GM20431 (cell line): ENCODE measurements at regions not wholly inside any gene's neighbourhood (a gene's known extent, or its start where the extent isn't known, plus 50 kb on each side); places are given as distances from the start of the nearest gene placed in this dataset.
"Not testable (repeated sequence)": the region's sequence is repeated elsewhere in the genome, so short reads cannot be mapped to it uniquely, and the experiment has no call there.

ENCODE experiments used
- in situ Hi-C: fragments of 300-500 bp; cut with MseI, MboI; formaldehyde crosslinking; loops from one replicate; pipeline ENCODE4 v1.15.0; 2020; ENCODE audit warnings: low sequenced_read_pairs; ENCODE audit not compliant: unreplicated experiment

- in situ Hi-C loops: no loop called here
These were observed 386.7 kb downstream of the TECRL start for GRCh38 chr4:64022560-64022959.

DNA sequence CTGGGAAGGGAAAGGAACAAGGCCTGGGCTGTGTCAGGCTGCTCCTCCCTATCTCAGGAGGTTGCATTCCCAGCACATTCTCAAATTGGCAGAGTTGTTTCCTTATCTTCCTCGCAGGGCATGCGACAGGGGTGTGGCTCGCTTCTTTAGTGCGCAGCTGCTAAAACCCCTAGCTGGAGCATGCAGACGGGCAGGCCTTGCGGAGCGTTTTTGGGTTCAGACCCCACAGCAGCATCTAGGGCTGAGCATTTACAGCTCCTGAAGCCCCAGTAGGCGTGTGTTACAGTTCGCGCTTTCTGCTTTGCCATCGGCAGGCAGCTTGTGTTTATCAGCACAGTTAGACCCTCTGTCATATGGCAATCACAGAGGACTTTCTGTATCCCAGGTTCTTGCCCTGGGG lies 392.4 kb downstream of the TECRL start:
- in situ Hi-C loops: no loop called here

GRCh38 chr4:64014647-64015046 lies 394.6 kb downstream of the TECRL start:
- in situ Hi-C loops: no loop called here

- in situ Hi-C loops: no loop called here
These were observed 407.9 kb downstream of the TECRL start for GRCh38 chr4:64001229-64001898.

GRCh38 chr4:64000241-64000640 lies 409.0 kb downstream of the TECRL start:
- in situ Hi-C loops: no loop called here

DNA sequence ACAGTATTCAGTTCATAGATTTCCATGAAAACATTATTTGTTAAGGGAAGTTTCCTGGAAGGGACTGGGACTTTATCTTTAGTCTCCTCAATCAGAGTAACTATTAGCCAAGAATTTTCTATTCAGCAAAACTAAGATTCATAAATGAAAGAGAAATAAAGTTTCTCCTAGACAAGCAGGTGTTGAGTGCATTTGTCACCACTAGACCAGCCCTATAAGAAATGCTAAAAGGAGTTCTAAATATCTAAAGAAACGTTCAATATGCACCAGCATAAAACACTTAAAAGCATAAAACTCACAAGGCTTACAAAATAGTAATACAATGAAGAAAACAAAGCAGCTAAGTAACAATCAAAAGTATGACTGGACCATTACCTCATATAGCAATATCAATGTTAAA lies 423.0 kb downstream of the TECRL start:
- in situ Hi-C loops: no loop called here

DNA sequence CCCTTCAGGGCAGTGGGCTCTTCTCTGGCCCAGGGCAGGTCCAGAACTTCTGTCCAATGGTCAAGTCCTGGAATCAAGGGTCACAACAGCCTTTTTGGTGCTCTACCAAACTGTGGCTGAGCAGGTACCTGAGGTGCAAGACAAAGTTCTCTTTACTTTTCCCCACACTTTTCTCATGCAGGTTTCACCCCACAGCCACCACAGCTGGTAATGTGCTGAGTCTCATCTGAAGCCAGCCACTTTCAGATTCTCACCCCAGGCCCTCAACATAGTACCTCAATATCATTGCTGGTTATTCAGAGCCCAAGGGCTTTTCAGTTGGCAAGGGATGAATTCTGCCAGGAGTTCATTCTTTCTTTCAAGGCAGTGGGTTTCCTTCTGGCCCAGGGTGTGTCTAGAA lies 426.0 kb downstream of the TECRL start:
- in situ Hi-C loops: no loop called here

DNA sequence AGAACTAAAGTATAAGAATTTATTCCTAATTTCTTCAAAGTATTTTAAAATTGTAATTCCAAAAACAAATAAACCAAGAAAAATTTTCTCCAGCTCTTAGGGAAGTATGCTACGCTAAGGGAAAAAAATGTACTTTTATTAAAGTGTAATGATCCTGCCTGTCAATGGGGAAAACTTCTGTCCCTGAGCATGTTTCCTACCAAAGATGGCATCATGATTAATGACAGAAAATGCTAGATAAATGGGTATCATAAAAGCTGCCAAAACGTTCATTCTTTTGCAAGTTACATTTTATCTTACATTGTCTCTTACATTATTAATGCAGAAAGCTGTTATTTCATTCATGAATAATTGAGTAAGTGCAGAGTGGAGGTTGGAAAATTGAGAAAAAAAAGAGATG lies 443.4 kb downstream of the TECRL start:
- in situ Hi-C loops: no loop called here

GRCh38 chr4:63942706-63943286 lies 466.5 kb downstream of the TECRL start:
- in situ Hi-C loops: not testable (repeated sequence)

DNA sequence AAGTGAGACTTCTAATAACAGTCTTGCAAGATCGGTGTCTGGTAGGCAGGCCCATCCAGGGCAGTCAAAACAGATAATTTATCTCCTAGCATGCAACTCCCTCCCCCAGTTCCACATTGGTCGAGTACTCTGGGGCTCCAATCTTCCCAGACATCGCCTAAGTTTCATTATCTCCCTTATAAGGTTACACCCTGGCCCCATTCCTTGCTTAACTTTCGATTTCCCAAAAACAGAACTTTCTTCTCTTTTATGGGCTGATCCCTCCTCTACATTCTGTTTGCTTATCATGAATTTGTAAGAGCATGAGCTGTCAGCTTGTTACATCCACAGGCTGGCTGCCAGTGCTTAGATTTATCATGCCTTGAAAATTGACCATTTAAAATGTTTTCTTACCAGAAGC lies 471.3 kb downstream of the TECRL start:
- in situ Hi-C loops: no loop called here

DNA sequence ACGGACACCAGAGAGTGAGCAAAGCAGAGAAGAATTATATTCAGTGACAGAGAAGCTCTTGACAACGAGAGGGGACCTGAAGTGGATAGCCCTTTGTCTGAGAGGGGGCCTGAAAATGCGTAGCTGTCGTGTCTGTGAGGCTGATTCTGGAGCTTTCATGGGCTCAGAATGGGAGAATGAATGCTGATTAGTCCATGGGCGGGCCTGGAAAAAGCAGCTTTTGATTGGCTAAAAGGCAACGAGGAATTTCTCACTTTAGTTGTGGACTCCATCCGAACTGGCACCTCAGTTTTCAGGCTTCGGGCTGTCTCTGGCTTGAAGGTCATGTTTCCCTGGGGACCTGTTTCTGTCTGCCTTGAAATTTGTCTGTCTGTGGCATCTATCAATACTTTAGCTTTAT lies 487.1 kb downstream of the TECRL start:
- in situ Hi-C loops: no loop called here

DNA sequence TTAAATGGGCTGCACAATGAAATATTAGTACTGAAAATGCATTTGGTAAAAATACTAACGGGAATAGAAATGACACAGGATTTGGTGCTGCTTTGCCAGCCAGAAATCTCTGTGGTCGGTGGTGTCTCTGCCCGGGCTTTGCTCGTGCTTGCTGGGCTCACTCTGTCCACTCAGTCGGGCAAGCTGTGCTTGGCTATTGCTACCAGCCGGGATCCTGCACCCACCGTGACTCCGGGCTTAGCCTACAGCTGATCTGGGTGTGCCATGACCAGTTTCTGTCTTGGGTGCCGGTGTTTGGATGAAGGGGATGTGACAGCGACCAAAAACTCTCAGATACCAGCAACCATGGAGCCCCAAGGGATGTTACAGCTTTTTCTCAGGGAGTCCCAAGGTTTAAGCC lies 487.7 kb downstream of the TECRL start:
- in situ Hi-C loops: no loop called here

GRCh38 chr4:63919636-63920365 lies 489.4 kb downstream of the TECRL start:
- in situ Hi-C loops: no loop called here

- in situ Hi-C loops: no loop called here
These were observed 502.5 kb downstream of the TECRL start for GRCh38 chr4:63906660-63907183.

GRCh38 chr4:63904201-63904600 lies 505.0 kb downstream of the TECRL start:
- in situ Hi-C loops: no loop called here

DNA sequence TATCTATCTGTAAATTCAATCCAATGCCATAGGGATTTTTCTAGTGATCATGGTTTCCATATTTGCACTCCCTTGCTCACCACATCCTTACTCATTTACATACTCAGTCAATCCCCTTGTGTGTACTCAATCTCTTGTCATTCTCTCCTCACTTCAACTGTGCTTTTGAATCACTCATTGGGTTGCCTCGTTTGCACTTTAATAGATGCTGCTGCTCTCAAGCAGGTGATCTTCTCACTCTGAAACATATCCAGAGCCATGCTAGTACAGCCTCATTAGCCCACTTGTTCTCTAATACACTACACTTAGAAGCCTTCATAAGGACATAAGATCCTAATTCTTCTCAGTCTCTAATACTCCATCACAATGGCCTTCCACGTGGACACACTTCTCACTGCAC lies 507.9 kb downstream of the TECRL start:
- in situ Hi-C loops: no loop called here

DNA sequence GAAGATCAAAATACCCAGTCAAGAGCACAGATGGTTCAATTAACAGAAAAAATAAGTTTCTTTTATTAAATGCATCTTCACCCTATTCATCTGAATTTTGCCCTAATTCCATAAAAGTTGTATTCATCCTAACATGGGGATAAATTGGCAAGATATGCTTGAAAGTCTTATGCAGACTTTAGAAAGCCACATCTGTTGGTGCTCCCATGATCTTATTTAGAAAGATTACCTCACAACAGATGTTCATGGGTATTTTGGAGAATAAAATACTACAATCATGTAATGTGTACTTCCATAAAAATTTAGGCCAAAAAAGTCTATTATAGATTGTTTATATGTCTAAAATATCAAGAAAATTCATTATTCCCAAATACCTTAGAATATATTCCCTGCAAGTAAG lies 510.3 kb downstream of the TECRL start:
- in situ Hi-C loops: no loop called here

DNA sequence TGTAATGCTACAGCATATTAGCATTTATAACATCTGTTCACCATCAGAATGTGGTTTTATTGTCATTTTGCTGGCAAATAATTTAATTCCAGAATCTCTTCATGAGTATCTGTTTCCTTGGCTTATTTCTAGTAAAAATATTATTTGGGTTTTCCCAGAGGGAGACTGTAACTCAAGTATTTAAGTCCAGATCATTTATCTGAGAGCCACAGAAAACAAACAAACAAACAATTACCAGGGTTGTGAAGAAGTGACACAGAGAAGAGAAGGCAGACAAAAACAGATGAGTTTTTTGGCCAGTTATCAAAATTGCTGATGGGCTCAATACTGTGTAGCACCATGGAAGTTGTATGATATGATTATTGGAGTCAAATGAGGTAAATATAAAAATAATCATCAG lies 515.1 kb downstream of the TECRL start:
- in situ Hi-C loops: no loop called here

DNA sequence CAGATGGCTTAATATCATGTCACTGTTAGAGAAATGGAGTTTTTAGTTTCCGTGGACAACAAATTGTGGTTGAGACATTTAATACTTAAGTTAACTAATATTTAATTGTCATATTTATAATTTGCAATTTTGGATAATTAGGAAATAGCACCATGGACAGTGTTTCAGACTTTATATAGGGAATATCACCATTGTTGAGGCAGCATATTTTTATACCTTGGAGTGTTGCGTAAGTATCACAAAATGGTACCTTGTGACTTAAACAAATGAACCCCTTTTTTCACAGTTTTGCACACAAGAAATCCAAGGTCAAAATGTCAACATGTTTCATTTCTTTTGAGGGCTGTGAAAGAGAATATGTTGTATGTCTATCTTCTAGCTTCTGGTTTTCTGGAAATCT lies 539.9 kb downstream of the TECRL start:
- in situ Hi-C loops: no loop called here

DNA sequence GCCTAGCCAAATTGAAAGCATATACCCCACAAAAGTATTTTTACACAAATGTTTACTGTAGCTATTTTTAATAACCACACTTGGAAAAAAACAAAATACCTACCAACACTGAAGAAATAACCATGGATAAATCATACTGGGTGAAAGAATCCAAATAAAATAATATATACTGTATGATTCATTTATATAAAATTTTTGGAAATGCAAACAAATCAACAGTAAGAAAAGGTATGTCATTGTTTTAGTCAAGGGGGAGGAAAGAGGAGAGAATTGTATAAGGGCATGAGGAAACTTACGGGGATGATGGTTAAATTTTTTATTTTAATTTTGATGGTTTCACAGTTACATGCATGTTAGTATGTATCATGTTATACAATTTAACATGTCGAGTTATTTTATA lies 557.8 kb downstream of the TECRL start:
- in situ Hi-C loops: no loop called here

- in situ Hi-C loops: no loop called here
These were observed 568.0 kb downstream of the TECRL start for GRCh38 chr4:63841266-63841665.
